ENCODE measurements at regions not wholly inside any gene's neighbourhood (a gene's known extent, or its start where the extent isn't known, plus 50 kb on each side); places are given as distances from the start of the nearest gene placed in this dataset.

DNA sequence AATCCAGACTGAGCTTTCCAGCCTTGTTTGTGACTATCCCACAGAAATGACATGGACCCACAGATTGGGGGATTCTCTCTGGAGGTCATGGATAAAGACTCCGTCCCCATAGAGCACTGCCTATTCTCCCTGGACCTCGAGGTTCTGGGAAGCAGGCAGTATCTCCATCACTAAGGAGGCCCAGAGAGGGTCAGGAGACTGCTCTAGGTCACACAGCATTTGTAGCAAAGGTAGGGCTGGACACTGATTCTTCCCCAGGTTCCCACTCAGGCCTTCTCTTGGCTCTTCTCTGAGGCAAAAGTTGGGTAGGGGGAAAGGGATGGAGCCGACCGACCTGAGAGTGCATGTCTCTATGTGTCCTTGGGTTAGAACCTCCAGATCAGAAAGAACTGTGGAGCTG lies 80.9 kb downstream of the PTPRS start:
- peaks cover 22% of the 10 kb centered on the region for H3K9me3 ChIP-seq (ENCODE audit: control insufficient read depth, low read depth, low read length)
- no peak overlapping the region for H3K4me3 ChIP-seq (ENCODE audit: low read length)
- H3K27ac ChIP-seq (ENCODE audit: low read length) = no peak overlapping the region
- H3K4me1 ChIP-seq (ENCODE audit: control insufficient read depth, insufficient read depth, low read length) = no peaks in the 10 kb centered on the region
- H3K36me3 ChIP-seq (ENCODE audit: control insufficient read depth, insufficient read depth, low read length) = peaks cover 13% of the 10 kb centered on the region
- H3K27me3 ChIP-seq (ENCODE audit: control insufficient read depth, insufficient read depth, low read length) = no peaks in the 10 kb centered on the region
- no CpG with 5 or more reads among the region's 4 CpGs for WGBS (ENCODE audit: insufficient coverage, low lambda C conversion rate)
- no peak for DNase-seq

DNA sequence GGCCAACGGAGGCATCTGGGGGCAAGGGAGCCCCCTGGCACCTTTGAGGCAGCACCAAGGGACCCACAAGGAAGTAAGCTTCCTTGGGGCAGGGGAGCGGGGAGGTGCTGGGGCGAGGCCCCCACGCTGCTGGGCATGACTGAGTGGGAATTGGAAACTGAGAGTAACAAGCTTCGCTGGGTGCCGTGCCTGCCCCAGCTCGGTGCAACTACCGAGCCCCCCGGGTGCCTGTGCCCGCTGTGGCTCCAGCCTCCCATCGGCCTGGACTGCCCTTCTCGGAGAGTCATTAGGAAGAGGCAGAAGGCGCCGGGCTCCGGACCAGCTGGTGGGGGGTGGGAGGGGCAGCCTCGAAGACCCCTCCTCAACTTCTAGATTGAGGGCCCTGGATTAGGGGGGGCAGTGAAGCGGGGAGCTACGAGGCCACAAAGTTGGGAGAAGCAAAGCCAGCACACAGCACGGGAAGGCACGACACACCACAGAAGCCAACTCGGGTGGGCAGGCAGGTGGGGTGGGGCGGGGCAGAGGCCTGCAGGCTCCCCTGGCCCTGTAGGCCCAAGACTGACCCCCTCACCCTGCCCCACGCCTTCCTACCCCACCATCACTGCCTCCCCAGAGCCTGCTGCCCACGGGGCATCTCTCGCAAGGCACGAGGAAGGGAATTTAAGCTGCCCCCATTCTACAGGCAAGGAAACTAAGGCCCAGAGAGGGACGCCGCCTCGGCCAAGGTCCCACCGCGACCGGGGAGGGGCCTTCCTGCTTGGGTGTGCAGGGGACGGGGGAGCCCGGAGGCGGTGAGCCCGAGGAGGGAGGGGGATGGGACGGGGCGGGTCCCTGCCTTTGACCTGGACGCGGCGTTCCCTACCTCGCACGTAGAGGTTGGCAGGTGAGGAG lies 83.2 kb downstream of the PTPRS start:
- DNase-seq = no peak
- Histone ChIP-seq H3K4me1 (ENCODE audit: control insufficient read depth, insufficient read depth, low read length) (no peaks in the 10 kb centered on the region), H3K36me3 (ENCODE audit: control insufficient read depth, insufficient read depth, low read length) (peaks cover 8% of the 10 kb centered on the region), H3K27me3 (ENCODE audit: control insufficient read depth, insufficient read depth, low read length) (no peaks in the 10 kb centered on the region), H3K9me3 (ENCODE audit: control insufficient read depth, low read depth, low read length) (peaks cover 28% of the 10 kb centered on the region), H3K4me3 (ENCODE audit: low read length) (no peak overlapping the region), H3K27ac (ENCODE audit: low read length) (no peak overlapping the region)
- WGBS (ENCODE audit: insufficient coverage, low lambda C conversion rate) = 95% methylated on average over 7 of the region's 43 CpGs

DNA sequence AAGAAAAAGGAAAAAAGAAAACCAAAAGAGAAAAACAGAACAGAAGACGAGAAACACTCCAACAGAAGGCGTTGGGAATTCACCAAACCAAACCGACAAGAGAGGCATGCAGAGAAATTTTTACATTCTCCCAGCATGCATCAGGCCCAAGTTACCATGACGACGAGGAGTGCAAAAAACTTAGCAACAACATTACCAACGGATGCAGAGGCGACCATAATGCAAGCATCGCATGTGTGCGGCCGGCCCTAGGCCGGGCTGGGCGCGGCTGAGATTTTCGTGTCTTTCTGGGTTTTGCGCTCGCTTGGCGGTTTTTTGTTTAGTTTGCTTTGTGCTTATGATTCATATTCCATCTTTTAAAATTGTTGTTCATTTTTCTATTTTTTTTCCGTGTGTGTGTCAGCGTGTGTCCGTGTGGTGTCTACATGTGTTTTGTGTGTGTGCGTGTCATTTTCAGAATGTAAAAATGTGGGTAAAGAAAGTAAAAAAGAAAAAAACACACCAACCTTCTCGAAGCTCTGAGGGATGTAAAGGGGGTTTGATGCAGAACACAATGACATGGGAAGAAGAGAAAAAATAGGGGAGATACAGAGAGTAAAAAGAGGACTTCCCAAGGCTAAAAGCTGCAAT lies 84.9 kb downstream of the PTPRS start:
- WGBS (ENCODE audit: insufficient coverage, low lambda C conversion rate) = 100% methylated on average over 7 of the region's 22 CpGs
- Histone ChIP-seq H3K36me3 (ENCODE audit: control insufficient read depth, insufficient read depth, low read length) (peaks cover 8% of the 10 kb centered on the region), H3K27ac (ENCODE audit: low read length) (no peak overlapping the region)

DNA sequence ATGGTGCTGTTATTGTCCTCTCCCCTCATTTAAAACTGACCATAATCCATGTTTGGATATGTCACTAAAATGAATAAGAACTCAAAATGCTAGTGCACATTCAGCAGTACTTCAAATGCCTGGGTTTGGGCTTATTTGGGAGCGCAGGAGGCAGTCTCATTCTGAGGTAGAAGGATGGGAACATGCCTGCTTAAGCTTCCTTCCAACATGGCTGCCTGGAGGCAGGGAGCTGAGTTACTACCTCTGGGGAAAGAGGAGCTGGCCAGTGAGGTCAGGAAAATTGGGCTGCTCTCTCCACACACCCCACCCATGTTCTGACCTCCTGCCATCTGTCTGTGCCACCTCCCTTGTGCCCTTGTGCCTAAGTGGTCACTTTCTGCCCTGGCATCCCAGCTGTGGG lies 85.7 kb downstream of the PTPRS start:
- H3K36me3 ChIP-seq (ENCODE audit: control insufficient read depth, insufficient read depth, low read length) = peaks cover 8% of the 10 kb centered on the region

More for the DNA sequence above, 84.9 kb downstream of the PTPRS start:
- H3K27me3 ChIP-seq (ENCODE audit: control insufficient read depth, insufficient read depth, low read length) = no peaks in the 10 kb centered on the region
- H3K4me1 ChIP-seq (ENCODE audit: control insufficient read depth, insufficient read depth, low read length) = no peaks in the 10 kb centered on the region
- DNase-seq = no peak
- no peak overlapping the region for H3K4me3 ChIP-seq (ENCODE audit: low read length)
- peaks cover 28% of the 10 kb centered on the region for H3K9me3 ChIP-seq (ENCODE audit: control insufficient read depth, low read depth, low read length)

GRCh38 chr19:5254543-5254942 lies 86.1 kb downstream of the PTPRS start:
- peaks cover 28% of the 10 kb centered on the region for H3K9me3 ChIP-seq (ENCODE audit: control insufficient read depth, low read depth, low read length)
- H3K4me3 ChIP-seq (ENCODE audit: low read length) = no peak overlapping the region
- no peak for DNase-seq
- H3K27ac ChIP-seq (ENCODE audit: low read length) = no peak overlapping the region
- WGBS (ENCODE audit: insufficient coverage, low lambda C conversion rate) = no CpG with 5 or more reads among the region's 3 CpGs
- H3K4me1 ChIP-seq (ENCODE audit: control insufficient read depth, insufficient read depth, low read length) = no peaks in the 10 kb centered on the region
- H3K27me3 ChIP-seq (ENCODE audit: control insufficient read depth, insufficient read depth, low read length) = no peaks in the 10 kb centered on the region
- peaks cover 8% of the 10 kb centered on the region for H3K36me3 ChIP-seq (ENCODE audit: control insufficient read depth, insufficient read depth, low read length)

More for the DNA sequence above, 85.7 kb downstream of the PTPRS start:
- WGBS (ENCODE audit: insufficient coverage, low lambda C conversion rate) = no CpG with 5 or more reads among the region's 1 CpG
- no peak for DNase-seq
- Histone ChIP-seq H3K27me3 (ENCODE audit: control insufficient read depth, insufficient read depth, low read length) (no peaks in the 10 kb centered on the region), H3K9me3 (ENCODE audit: control insufficient read depth, low read depth, low read length) (peaks cover 28% of the 10 kb centered on the region), H3K27ac (ENCODE audit: low read length) (no peak overlapping the region), H3K4me1 (ENCODE audit: control insufficient read depth, insufficient read depth, low read length) (no peaks in the 10 kb centered on the region), H3K4me3 (ENCODE audit: low read length) (no peak overlapping the region)

DNA sequence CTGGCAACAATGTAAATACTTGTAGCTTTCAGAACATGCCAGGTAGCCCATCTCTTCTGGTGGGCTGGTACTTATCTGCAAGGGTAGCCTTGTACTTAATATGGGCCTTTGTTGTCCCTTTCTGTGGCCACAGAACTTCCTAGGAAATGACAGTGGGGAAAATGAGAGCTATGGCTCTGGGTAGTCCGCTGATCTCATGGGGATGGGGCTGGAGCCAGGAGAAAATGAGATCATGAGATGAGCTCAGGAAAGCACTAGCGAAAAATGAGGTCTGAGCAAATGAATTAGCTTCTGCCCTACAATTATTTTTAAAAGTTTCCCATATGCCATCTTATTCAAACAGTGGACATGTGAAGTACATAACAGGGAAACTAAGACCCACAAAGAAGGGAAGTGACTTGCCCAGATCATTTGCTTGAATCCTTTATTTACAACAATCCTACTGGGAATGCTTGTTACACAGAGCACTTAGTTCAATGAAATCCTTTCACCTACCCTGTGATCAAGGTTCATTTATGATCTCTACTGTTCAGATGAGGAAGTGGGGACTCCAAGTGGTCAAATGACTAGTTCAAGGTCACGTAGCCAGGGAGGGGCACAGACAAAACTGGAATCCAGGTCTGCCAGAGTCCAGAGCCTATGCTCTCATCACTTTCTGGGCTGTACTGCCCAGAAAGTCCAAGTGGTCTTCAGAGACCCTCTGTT lies 87.1 kb downstream of the PTPRS start:
- no peak for DNase-seq
- Histone ChIP-seq H3K36me3 (ENCODE audit: control insufficient read depth, insufficient read depth, low read length) (peaks cover 8% of the 10 kb centered on the region), H3K4me1 (ENCODE audit: control insufficient read depth, insufficient read depth, low read length) (no peaks in the 10 kb centered on the region), H3K4me3 (ENCODE audit: low read length) (no peak overlapping the region), H3K27me3 (ENCODE audit: control insufficient read depth, insufficient read depth, low read length) (no peaks in the 10 kb centered on the region), H3K9me3 (ENCODE audit: control insufficient read depth, low read depth, low read length) (peaks cover 28% of the 10 kb centered on the region), H3K27ac (ENCODE audit: low read length) (no peak overlapping the region)
- 100% methylated on average over 1 of the region's 3 CpGs for WGBS (ENCODE audit: insufficient coverage, low lambda C conversion rate)

DNA sequence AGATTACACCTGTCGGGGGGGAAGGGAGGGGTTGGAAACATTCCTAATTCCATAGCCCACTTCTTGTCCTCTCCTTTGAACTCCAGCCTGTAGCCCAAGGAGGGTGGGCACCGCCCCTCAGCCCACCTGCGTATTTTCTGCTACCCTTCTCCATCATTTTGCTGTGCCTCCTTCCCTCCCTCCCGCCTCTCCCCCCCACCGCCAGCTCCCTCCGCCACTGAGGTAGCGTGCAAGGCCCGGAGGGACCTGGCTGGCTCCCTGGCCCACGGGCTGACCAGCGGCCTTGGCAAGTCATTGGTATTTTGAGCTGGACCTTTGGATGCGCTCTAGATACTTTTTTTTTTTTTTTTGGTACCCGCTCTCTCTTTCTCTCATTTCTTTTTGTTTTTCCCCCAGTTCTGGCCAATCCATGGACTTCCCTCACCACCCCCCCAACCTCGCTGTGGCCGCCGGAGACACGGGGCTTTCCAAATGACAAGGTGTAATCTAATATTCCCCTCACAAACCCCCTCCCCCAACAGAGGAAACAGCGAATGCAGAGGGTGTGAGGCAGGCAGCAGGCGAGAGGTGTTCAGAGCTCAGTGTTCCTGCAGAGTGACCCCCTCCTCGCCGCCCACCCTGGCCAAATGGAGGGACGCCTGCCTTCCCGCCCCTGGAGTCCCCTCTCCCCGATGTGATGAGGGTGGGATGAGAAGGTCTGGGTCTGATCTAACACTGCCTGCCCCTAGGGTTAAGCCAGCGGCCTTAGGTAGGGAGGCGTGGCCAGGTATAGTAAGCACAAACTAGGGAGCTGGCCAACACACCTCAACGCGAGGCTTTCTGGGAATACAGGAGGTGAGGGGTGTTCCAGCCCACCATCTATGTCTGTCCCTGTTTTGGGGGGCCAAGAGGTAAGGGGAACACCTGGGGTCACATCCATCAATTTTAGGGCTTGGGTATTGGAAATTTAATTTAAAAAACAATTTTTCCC lies 89.2 kb downstream of the PTPRS start:
- peaks cover 16% of the 10 kb centered on the region for H3K9me3 ChIP-seq (ENCODE audit: control insufficient read depth, low read depth, low read length)
- no peak overlapping the region for H3K4me3 ChIP-seq (ENCODE audit: low read length)
- H3K27ac ChIP-seq (ENCODE audit: low read length) = no peak overlapping the region
- DNase-seq = no peak
- no peaks in the 10 kb centered on the region for H3K4me1 ChIP-seq (ENCODE audit: control insufficient read depth, insufficient read depth, low read length)
- no peaks in the 10 kb centered on the region for H3K27me3 ChIP-seq (ENCODE audit: control insufficient read depth, insufficient read depth, low read length)
- no CpG with 5 or more reads among the region's 27 CpGs for WGBS (ENCODE audit: insufficient coverage, low lambda C conversion rate)
- peaks cover 2% of the 10 kb centered on the region for H3K36me3 ChIP-seq (ENCODE audit: control insufficient read depth, insufficient read depth, low read length)

DNA sequence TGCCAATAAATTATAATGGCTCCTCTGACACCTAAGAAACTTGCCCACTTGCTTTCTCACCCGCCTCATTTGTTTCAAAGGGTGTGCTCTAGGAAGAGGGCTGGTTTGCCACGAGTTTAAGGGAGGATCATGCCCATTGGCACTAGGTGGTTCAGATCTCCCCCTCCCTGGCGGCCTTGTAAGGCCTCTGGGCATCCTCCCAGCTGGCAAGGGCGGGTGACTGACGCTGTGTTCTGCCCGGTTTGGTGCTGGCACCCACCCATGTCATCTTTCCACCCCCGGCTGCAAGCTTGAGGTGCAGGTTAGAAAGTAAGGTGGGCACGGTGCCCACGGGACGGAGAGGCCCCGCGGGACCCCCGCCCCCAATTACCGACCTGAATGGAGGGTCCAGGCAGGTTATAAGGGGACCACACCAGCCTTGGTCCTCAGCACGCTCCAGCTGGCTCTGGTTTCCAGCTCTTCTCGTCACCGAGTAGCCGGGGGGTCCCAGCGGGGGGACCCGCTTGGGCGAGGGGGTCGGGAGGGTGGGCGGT lies 90.4 kb downstream of the PTPRS start:
- H3K4me3 ChIP-seq (ENCODE audit: low read length) = no peak overlapping the region
- DNase-seq = no peak
- H3K9me3 ChIP-seq (ENCODE audit: control insufficient read depth, low read depth, low read length) = peaks cover 6% of the 10 kb centered on the region
- no CpG with 5 or more reads among the region's 23 CpGs for WGBS (ENCODE audit: insufficient coverage, low lambda C conversion rate)
- no peaks in the 10 kb centered on the region for H3K36me3 ChIP-seq (ENCODE audit: control insufficient read depth, insufficient read depth, low read length)
- no peaks in the 10 kb centered on the region for H3K27me3 ChIP-seq (ENCODE audit: control insufficient read depth, insufficient read depth, low read length)
- no peak overlapping the region for H3K27ac ChIP-seq (ENCODE audit: low read length)
- no peaks in the 10 kb centered on the region for H3K4me1 ChIP-seq (ENCODE audit: control insufficient read depth, insufficient read depth, low read length)

GRCh38 chr19:5249526-5249925 lies 91.1 kb downstream of the PTPRS start:
- Histone ChIP-seq H3K27ac (ENCODE audit: low read length) (no peak overlapping the region), H3K36me3 (ENCODE audit: control insufficient read depth, insufficient read depth, low read length) (no peaks in the 10 kb centered on the region), H3K4me1 (ENCODE audit: control insufficient read depth, insufficient read depth, low read length) (no peaks in the 10 kb centered on the region), H3K4me3 (ENCODE audit: low read length) (no peak overlapping the region), H3K9me3 (ENCODE audit: control insufficient read depth, low read depth, low read length) (peaks cover 3% of the 10 kb centered on the region), H3K27me3 (ENCODE audit: control insufficient read depth, insufficient read depth, low read length) (no peaks in the 10 kb centered on the region)
- 89% methylated on average over 1 of the region's 3 CpGs for whole genome bisulfite sequencing (ENCODE audit: insufficient coverage, low lambda C conversion rate)
- DNase-seq = no peak

Data from large intestine (tissue), 3 donors.